ENCODE measurements at regions not wholly inside any gene's neighbourhood (a gene's known extent, or its start where the extent isn't known, plus 50 kb on each side); places are given as distances from the start of the nearest gene placed in this dataset.
"Not testable (repeated sequence)": the region's sequence is repeated elsewhere in the genome, so short reads cannot be mapped to it uniquely, and the experiment has no call there.

DNA sequence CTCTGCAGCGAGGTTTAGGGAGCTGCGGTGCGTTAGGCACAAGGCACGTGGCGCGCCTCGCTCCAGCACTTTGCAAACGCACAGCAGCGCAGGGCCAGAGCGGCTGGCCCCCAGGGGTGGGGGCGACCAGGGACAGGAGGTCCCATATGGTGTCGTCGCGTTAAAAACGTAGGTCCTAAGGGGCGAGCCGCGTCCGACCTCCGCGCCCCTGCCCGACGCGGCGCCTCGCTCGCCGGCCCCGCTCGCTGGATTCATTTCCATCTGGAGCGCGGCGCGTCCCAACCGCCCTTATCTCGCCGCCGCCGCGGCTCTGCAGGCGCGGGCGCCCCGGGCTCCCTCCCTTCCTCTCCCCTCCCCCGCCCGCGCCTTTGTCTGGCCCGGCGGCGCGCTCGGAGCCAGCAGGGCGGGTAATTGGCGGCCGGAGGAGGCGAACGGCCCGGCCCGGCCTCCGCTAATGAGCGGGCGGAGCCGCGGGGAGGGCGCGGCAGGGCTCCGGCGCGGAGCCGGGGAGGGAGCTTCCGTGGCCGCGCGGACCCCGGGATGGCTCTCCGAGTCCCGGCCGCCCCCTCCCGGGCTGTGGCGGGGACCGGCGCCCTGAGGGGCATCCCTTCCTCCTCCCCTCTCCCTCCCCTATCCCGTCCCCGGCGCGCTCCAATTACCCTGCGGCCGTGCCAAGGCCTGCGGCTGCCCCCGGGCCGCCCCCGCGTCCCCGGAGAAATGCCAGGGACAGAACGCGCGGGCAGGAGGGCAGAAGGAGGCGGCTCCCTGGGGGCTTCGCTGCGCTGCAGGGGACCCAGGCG, 409.0 kb downstream of the BCOR start:
- DNase-seq = no peak

DNA sequence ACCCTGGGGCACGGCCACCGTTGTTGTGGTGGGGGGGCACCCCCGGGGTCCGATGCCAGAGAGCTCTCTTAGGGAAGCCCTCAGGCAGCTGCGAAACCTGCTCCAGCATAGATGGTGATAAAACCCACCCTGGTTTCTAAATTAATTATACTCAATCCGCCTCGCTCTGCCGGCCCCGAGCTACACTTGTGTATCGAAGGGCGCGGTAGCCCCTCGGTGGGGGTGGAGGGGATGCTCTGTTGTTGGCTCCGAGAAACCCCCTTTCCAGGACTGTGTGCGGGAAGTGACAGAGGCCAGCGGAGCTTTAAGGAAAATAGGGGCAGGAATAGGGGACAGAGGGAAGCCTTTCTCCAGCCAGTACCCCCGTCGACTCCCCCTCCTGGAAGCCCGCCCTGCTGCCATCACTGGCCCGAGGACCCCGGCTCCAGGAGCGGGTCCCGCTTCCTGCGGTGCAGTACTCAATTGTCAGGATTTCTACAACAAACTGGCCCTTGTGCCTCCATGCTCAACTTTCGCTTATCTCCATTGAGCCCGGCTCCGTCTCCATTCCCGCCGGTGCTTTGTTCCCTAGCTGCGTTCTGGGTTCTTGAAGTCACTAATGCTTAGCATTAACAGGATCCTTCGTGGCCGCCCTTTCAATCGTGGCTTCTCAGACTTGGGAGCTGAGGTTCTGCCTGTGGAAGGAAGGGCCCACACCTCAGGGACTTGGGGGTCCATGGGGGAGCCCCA, 408.2 kb downstream of the BCOR start:
- DNase-seq = no peak

DNA sequence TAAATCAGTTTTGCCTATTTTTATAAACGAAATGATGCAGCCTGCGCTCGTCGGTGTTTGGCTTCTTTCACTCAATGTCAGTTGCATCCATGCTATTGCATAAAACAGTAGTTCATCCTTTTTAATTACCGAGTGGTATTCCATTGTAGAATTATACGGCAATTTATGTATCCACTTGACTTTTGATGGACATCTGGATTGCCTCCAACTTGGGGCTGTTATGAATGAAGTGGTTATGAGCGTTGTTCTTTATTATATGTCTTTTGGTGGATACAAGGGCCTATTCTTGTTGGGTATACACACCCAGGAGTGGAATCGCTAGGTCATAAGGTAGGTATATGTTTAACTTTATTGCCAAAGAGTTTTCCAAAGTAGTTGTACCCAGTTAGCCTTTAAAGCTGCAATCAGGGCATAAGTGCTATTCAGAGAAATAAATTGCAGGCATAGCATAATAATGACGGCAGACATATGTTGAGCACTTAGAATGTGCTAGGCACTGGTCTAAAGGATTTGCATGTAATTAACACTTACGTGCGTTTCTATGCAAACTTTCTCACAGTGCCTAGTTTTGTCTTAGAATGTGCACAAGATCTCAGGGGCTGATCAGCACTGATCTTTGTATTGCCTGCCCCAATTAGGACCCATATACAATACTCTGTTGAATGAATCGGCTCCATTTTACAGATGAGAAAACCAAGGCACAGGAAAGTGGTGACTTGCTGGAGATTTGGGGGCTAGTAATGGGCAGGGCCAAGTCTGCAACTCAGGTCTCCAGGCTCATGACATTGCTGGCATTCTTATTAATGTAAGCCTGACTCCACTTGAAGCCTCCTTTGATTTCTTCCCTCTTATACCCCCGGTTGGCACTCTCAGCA, 407.0 kb downstream of the BCOR start:
- DNase-seq = no peak

DNA sequence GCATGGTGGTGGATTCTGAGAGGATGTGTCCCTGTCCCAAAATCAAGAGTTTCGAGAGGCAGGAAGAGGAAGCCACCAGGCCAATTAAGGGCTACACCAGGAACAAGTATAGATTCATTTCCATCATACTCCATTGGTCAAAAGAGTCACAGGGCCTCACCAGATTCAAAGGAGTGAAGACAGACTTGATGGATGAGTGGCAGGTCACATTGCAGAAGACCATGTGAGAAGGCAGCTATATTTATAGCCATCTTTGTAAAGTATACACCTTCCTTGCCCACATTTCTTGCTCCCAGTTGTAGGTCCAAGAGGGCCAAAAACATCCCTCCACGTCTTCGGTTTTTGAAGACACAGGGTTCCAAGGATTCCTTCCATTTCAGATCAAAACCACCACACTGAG, 406.0 kb downstream of the BCOR start:
- no peak for DNase-seq

DNA sequence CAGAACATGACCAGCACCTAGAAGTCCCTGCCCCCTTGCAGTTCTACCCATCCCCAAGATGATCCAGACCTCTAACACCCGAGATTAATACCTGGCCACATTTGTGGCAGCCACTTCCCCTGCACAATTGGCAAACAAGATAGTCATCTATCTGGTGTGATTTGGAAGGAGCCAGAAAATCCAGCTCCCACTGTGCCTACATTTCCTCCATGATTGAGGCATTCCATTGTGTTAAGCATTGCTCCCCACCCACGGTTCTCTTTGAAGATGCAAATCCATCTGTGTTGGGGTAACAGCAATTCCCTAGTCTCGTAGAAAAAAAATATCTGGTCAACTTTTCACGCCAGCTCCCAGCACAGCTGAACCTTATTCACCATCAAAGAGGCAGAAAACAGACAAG, 405.0 kb downstream of the BCOR start:
- no peak for DNase-seq

DNA sequence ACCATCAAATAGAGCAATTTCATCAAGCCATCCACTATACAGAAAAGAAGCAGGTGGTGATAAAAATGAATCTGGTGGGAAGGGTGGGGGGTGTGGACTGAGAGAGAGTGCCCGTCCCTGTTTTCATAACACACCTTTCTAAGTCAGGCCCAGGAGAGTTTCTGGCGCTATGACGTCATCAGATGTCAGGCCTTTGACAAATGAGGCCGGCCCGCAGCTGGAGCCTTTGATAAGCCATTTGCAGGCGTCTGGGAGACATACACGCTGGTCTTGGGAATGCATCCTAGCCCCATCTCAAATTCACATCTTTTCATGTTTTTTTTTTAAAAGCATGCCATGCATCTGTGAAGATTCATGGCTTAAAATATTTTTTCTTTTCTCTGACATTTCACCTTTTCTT, 404.5 kb downstream of the BCOR start:
- no peak for DNase-seq

DNA sequence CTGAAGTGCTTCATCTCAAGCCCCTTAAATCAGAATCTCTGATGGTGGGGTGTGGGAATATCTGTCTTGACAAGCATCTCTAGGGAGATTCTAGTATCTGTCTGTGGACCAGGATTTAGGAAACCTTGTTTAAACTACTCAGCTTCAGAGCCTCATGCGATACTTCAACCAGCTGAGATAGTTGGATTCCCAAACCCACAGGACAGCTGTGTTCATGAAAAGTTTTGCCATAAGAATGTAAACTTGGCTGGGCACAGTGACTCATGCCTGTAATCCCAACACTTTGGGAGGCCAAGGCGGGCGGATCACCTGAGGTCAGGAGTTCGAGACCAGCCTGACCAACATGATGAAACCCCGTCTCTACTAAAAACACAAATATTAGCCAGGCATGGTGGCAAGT, 395.1 kb downstream of the BCOR start:
- not testable (repeated sequence) for DNase-seq

DNA sequence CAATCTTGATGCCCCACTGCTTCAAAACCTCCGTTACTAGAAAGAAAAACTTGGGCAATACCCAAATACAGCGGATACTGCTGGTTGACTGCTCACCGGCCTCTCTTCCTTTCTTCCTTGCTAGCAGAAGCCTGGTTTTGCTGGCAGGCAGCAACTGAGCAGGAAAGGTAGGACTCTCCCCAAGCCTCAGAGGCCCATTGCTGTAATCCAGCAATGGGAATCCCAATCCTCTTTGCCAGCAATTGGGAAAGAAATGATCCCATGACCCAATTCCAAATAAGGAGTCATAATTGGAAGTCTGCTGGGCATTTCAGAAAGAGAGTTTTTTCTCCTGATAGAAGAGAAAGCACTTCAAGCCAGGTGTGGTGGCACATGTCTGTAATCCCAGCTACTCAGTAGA, 394.5 kb downstream of the BCOR start:
- DNase-seq = no peak

DNA sequence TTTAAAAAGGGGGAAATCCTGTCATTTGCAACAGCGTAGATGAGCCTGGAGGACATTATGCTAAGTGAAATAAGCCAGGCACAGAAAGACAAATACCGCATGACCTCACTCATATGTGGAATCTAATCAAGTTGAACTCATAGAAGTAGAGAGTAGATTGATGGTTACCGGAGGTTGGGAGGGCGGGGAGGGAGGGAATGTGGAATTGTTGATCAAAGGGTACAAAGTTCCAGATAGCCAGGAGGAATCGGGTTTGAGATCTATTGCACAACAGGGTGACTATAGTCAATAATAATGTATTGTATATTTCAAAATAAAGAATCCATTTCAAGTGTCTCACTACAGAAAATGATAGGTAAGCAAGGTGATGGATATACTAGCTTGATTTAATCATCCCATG, 393.2 kb downstream of the BCOR start:
- DNase-seq = no peak

DNA sequence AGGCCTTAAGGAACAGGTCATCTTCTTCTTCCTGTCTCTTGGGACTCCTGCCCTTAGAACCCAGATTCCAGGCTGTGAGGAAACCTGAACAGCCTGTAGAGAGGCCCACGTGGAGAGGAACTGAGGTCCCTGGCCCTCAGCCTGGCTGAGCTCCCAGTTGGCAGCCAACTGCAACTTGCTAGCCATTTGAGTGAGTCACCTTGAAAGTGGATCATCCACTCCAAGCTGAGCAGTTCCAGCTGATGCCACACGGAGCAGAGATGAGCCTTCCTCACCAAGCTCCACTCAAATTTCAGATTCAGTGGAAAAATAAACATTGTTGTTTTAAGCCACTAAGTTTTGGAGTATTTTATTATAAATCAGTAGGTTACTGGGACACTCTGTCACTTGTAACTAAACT, 392.5 kb downstream of the BCOR start:
- DNase-seq = peak; percentile 61

DNA sequence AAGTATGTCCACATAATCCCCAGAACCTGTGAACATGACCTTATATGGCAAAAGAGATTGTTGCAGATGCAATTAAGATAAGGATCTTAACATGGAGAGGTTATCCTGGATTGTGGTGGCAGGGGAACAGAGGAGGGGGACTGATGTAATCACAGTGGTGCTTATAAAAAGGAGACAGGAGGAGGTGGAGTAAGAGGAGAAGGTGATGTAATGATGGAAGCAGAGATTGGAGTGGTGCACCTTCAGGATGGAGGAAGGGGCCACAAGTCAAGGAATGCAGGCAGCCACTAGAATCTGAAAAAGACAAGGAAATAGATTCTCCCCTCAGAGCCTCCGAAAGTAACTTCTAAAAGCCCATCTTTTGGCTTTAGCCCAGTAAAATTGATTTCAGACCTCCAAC, 388.4 kb downstream of the BCOR start:
- no peak for DNase-seq

DNA sequence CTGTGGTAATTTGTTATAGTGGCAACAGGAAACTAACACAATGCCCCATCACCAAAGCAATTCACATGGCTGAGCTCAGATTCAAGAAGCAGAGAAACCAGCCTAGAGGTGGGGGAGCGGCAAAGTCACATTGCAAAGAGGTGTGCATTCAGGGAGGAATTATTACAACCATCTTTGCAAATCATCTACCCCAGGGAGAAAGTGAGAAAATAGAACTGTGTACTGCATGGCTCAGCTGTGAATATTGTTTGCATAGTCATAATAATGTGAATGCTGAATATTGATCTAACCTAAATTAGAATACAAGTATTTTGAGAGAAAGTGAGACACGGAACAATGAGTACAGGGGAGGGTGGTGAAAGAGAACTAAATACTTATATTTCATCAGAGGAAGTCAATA, 387.9 kb downstream of the BCOR start:
- no peak for DNase-seq

DNA sequence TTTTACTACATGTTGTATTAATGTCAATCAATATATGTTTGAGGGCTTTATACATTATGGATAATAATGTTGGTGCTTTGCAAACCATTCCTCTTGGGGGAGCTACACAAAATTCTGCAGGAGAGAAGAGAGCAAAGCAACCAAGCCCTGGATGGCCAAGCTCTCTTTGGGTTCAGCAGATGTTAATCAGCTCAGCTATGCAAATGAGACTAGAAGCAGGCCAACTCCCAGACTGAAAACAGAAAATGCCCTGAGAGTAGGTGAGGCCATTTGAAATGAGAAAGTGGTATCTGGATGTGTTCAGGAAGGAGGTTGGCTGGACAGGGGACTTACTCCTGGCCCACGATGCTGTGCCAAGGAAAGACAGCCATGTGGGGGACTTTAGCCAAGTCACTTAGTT, 387.0 kb downstream of the BCOR start:
- no peak for DNase-seq

DNA sequence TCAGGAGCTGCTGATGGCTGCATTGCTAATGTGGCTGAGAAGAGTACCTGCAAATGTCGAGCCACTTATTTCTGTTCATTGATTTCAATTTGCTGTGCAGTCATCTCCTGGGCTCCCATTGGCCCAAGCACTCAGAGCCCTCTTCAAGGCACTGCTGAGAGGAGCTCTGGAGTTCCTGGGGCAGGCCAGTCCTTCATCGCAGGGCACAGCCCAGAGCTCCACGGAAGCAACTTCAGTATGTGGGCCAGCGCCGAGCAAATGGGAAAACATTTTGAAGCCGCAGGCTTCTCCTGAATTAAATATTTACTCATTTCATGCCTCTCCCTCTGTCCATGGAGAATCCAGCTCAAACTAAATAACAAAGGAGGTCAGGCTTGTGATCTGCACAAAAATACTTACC, 383.3 kb downstream of the BCOR start:
- no peak for DNase-seq

DNA sequence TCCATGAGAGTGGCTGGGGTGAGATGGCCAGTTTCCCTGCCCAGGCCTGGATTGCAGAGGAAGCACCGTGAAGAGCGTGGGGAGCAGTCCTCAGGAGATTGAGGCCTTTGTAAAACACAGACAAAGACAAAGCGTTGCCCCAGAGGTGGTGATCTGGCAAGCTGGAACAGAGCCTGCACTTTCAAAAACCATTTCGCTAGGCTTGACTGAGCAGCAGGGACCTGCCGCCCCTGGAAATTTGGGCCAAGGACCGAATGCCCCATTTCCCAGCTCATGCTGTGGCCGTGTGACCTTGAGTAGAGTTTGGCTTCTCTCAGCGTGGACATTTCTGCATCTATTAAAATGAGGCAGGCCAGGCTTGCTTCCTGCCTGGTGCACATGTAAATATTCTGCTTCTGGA, 381.4 kb downstream of the BCOR start:
- DNase-seq = no peak

DNA sequence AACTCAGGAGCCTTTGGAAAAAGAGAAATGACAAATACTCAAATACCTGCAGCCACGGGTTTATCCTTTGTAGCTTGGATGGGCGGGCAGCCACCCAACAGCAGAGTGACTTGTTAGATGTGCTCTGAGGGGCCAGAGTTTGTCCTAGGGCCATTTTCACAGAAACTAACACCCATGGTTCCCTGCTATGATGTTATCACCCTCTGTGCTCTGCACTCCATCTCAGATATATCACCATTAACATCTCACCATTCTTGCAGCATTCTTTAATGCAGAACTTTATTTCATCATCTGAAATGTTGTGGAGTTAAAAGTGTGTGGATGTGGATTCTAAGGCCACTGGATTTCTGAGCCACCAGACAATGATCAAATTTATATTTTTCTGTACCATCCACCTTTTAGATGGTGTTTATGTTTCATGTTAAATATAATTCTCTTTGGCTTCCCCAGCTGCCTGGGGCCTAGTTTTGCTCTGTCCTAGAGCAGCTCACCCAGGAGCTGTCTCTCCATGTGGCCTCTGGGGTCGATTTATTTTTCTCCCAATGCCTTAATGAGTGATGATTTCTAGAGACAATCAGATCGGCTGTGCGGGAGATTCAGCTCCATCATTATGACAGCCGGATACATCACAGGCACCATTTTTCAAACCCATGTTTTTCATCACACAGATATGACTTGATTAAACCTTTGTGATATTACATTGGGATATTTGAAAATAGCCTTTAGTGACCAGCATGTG, 380.8 kb downstream of the BCOR start:
- no peak for DNase-seq

DNA sequence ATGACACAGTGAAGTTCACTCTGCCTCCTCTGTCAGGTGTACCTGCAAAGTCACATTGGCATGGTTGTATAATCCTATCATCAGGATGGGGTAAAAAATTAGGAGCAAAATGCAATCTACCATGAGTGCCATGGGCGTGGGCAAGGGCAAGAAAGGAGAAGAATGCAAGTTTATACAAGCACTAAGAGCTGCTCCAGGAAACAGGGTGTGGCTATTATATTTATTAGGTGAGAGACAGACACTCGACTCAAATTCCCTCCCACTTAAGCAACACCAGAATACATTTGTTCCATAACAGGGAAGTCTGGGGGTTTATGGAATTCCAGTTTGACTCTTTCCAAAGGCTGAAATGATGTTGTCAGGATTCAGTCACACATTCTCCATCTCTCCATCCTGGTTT, 378.8 kb downstream of the BCOR start:
- no peak for DNase-seq

DNA sequence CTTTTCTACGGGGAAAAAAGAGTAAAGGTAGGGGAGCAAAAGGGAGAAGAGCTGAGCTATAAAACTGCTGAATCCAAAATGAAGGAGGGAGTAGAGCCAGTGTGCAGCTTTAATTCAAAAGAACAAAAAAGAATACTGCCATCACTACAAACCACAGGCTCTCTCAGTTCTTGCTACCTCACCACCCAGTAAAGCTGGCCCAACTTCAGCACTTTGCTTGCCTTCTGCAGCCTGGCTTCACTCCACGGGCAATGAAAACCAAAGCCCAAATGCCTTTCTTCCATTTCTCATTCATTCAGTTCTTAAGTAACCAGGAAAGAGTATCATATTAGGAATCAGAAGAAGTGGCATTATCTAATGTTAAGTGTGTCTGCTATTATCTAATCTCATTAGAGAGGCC, 376.8 kb downstream of the BCOR start:
- no peak for DNase-seq

DNA sequence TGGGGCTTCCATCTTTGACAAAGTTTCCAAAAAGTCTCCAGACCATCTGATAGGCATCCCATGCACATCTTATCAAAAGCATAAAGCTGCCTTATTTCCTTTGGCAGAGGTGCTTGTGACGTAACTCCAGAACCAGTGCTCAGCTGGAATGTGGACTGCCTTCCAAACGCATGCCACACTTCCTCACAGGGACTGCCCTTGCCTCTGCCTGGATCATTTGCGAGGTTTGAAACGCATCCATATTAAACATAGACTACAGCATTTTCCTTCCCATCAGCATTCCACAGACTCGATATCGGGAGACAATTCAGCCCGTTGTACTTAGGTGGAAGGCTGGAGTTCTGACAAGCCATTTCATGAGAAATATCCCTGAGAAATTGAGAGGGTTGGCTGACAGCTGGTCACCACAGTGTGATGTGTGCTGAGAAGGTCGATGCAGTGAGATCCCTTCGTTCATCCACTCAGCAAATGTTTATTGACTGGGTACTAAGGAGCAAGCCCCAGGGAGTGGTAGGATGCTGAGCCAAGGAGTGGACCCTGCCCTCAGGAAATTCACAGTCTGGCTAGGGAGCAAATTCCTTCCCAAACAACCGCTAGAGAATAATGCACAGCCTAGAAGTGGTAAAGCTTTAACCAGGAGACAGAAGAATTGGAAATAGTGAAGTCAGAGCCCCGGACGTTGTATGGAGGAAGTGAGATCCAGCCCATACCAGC, 376.0 kb downstream of the BCOR start:
- DNase-seq = no peak

DNA sequence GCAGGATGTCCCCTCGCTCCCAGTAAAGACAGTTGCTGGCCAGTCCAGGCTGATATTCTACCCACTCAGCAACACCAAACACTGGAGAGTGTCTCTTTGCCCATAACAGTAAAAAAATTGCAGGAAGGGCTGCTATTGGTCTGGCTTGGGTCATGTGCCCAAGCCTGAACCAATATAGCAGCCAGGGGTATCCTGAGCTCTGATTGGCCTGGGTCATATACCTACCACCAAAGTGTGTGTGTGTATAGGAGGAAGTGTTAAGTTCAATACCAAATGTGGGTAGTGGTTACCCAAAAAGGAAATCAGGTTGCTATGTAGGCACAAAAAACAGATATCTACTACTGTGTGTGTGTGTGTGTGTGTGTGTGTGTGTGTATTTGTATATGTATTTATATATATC, 373.2 kb downstream of the BCOR start:
- no peak for DNase-seq

DNA sequence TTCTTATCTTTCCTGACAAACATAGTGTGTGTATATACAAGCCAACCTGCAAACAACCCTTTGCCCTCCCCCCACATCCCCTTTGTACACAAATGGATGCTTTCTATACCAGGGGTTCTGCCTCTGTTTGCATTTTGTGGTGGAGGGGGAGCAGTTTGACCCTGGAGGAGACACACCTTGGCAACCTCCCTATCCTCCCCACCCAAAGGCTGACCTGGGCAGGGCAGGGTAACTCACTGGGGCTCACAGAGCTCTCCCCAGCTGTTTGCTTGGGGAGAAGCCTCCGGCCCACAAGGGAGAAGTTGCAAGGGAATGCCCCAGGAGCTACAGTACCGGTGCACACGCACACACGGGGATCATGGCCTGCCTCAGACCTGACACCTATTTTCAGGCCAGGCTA, 372.6 kb downstream of the BCOR start:
- no peak for DNase-seq

DNA sequence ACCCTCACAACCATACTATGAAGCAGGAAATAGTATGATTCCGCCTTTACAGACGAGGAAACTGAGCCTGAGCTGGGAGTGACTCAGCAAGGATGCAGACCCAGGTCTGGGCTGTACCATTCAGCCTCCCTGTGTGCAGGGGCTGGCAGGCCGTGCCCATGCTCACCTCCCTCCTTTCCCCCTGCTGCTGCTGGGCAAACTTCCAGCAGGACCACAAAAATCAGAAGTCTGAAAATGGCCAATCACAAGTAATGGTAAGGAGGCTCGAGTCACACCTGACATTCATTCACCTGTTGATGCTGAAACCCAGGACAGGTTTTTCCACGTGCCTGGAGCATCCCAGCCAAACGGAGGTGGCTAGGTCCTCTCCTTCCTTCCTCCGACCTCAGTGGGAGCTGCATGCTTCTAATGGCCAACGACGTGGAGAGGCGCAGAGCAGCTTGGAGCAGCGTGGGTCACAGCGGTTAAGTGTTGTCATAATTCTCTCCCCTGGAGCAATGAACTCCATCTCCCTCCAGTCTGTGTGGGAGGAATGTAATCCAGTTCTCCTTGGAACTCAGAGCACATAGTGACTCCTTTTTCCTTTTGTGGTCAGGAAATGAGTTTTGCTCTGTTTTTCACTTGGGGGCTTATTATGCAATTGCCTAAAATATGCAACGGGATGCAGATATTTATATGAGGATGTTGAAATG, 371.7 kb downstream of the BCOR start:
- DNase-seq = no peak
